HepG2 (cell line): ENCODE measurements at regions not wholly inside any gene's neighbourhood (a gene's known extent, or its start where the extent isn't known, plus 50 kb on each side); places are given as distances from the start of the nearest gene placed in this dataset.

Source experiments
- ADNP ChIP-seq: sonication (generic); formaldehyde crosslinking; IDR thresholded peaks from 2 replicates; pipeline ENCODE4 v1.4.0; 2020; ENCODE audit warnings: missing genetic modification reagents
- EZH2 ChIP-seq: conservative IDR thresholded peaks from 2 replicates; pipeline ENCODE4 v1.6.1; 2012; ENCODE audit warnings: mild to moderate bottlenecking, low read depth, low read length, moderate library complexity
- KDM3A ChIP-seq: IDR thresholded peaks from 2 replicates; pipeline ENCODE4 v1.6.1; 2018; ENCODE audit warnings: low read depth, missing compliant biosample characterization
- KDM5A ChIP-seq: fragments of 200-600 bp; sonication (generic); IDR thresholded peaks from 2 replicates; pipeline ENCODE4 v1.7.0; 2018; ENCODE audit warnings: antibody characterized with exemption, mild to moderate bottlenecking, low read length, borderline replicate concordance
- MEIS2 ChIP-seq: sonication (generic); formaldehyde crosslinking; IDR thresholded peaks from 2 replicates; pipeline ENCODE4 v1.9.0; 2021; ENCODE audit warnings: mild to moderate bottlenecking, missing genetic modification reagents
- MTF1 ChIP-seq: sonication (generic); formaldehyde crosslinking; IDR thresholded peaks from 2 replicates; pipeline ENCODE4 v1.5.0; 2020; ENCODE audit warnings: missing genetic modification reagents
- POLR2A ChIP-seq, 2 experiments: IDR thresholded peaks; 2 replicates each; pipeline ENCODE4 v1.6.1; 2011; ENCODE audit warnings: low read depth in 2 of 2, low read length in 2 of 2, mild to moderate bottlenecking in 1 of 2, moderate library complexity in 1 of 2; ENCODE audit not compliant: insufficient read depth in 1 of 2
- SAP130 ChIP-seq: IDR thresholded peaks from 2 replicates; pipeline ENCODE4 v1.6.1; 2016; ENCODE audit warnings: low read depth
- SMARCC2 ChIP-seq: fragments of 450-650 bp; IDR thresholded peaks from 2 replicates; pipeline ENCODE4 v1.6.1; 2017; ENCODE audit warnings: antibody characterized with exemption, mild to moderate bottlenecking
- ZFX ChIP-seq: sonication (generic); formaldehyde crosslinking; IDR thresholded peaks from 2 replicates; pipeline ENCODE4 v1.4.0; 2020; ENCODE audit warnings: mild to moderate bottlenecking, low read depth, missing genetic modification reagents, moderate library complexity
- ZNF383 ChIP-seq: sonication (generic); formaldehyde crosslinking; IDR thresholded peaks from 2 replicates; pipeline ENCODE4 v1.4.0; 2020; ENCODE audit warnings: missing genetic modification reagents, mild to moderate bottlenecking, borderline replicate concordance

DNA sequence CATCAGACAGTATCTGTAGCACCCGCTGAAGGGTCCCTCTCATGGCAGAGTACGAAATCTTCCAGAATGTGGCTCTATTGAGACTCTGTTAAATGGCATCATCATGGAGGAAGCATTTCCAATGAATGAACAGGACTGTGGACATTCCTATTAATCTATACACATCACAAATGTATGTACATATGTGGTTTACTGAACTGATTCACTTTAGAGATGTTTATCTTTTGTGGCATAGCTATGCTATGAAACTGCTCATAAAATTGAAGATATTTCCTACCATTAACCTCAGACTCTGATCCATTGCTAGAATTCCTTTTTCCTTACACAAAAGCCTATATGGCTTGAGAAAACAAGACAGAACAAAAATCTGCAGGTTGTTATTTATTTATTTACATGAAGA, 259.6 kb upstream of the RRP15 start:
- TF ChIP-seq EZH2 (no peak), ZFX (CRISPR knock-in tag) (no peak), SMARCC2 (no peak), KDM5A (no peak), KDM3A (CRISPR knock-in tag) (no peak), POLR2A (IDR thresholded peaks at IDR 0.05; ENCODE audit: insufficient read depth in 1 of 2, low read depth in 2 of 2, low read length in 2 of 2) (no peak), ZNF383 (CRISPR knock-in tag) (no peak), MEIS2 (CRISPR knock-in tag) (no peak), MTF1 (CRISPR knock-in tag) (no peak), ADNP (CRISPR knock-in tag) (no peak), SAP130 (no peak)
